ENCODE measurements at regions not wholly inside any gene's neighbourhood (a gene's known extent, or its start where the extent isn't known, plus 50 kb on each side); places are given as distances from the start of the nearest gene placed in this dataset.

- no peak for TF ChIP-seq ZNF513 (tag by site-specific recombination; IDR thresholded peaks at IDR 0.05)
- TF ChIP-seq ZSCAN23 (tag by site-specific recombination; IDR thresholded peaks at IDR 0.05): no peak
- no peak for TF ChIP-seq ZNF223 (tag by site-specific recombination; IDR thresholded peaks at IDR 0.05)
- no peak for TF ChIP-seq ZNF292 (tag by site-specific recombination; IDR thresholded peaks at IDR 0.05; ENCODE audit: borderline replicate concordance, low read depth)
- TF ChIP-seq MZF1 (tag by site-specific recombination; IDR thresholded peaks at IDR 0.05; ENCODE audit: borderline replicate concordance): no peak
- TF ChIP-seq, protein P1, sequence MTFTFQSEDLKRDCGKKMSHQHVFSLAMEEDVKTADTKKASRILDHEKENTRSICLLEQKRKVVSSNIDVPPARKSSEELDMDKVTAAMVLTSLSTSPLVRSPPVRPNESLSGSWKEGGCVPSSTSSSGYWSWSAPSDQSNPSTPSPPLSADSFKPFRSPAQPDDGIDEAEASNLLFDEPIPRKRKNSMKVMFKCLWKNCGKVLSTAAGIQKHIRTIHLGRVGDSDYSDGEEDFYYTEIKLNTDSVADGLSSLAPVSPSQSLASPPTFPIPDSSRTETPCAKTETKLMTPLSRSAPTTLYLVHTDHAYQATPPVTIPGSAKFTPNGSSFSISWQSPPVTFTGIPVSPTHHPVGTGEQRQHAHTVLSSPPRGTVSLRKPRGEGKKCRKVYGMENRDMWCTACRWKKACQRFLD (tag by site-specific recombination; IDR thresholded peaks at IDR 0.05): no peak
- TF ChIP-seq ZNF623 (tag by site-specific recombination; IDR thresholded peaks at IDR 0.05): no peak
- no peak for TF ChIP-seq ZSCAN16 (tag by site-specific recombination; IDR thresholded peaks at IDR 0.05)
Observed at GRCh38 chr7:81206667-81207360, 288.0 kb upstream of the SEMA3C start (continued).

GRCh38 chr7:81206217-81206616, 287.4 kb upstream of the SEMA3C start:
- CTCF ChIA-PET: no interaction called here
- no peak overlapping the region for H3K4me3 ChIP-seq (ENCODE audit: low read depth, low read length)
- POLR2A ChIA-PET: no interaction called here
- H3K36me3 ChIP-seq (ENCODE audit: control insufficient read depth in 2 of 2, insufficient read depth in 1 of 2, low read length in 2 of 2): no peaks in the 10 kb centered on the region
- no peaks in the 10 kb centered on the region for H3K4me1 ChIP-seq (ENCODE audit: control insufficient read depth, insufficient read depth, low read length)
- no peak overlapping the region for H3K27ac ChIP-seq (ENCODE audit: extremely low read depth, low read depth, low read length)
- TF ChIP-seq ZFHX2 (tag by site-specific recombination; conservative IDR thresholded peaks at IDR 0.05): no peak
- TF ChIP-seq TSHZ1 (tag by site-specific recombination; IDR thresholded peaks at IDR 0.05; ENCODE audit: borderline replicate concordance): no peak
- TF ChIP-seq EGR2 (tag by site-specific recombination; IDR thresholded peaks at IDR 0.05; ENCODE audit: low read depth): no peak
- no peak for TF ChIP-seq ZNF571 (tag by site-specific recombination; IDR thresholded peaks at IDR 0.05)
- no peak for TF ChIP-seq AEBP2 (tag by site-specific recombination; IDR thresholded peaks at IDR 0.05; ENCODE audit: borderline replicate concordance)
- TF ChIP-seq, protein P2, sequence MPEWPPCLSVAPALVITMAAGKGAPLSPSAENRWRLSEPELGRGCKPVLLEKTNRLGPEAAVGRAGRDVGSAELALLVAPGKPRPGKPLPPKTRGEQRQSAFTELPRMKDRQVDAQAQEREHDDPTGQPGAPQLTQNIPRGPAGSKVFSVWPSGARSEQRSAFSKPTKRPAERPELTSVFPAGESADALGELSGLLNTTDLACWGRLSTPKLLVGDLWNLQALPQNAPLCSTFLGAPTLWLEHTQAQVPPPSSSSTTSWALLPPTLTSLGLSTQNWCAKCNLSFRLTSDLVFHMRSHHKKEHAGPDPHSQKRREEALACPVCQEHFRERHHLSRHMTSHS (tag by site-specific recombination; IDR thresholded peaks at IDR 0.05): no peak
- TF ChIP-seq, protein P1 (tag by site-specific recombination; IDR thresholded peaks at IDR 0.05): no peak
- TF ChIP-seq ZNF140 (tag by site-specific recombination; IDR thresholded peaks at IDR 0.05): no peak
- no peak for TF ChIP-seq ZNF10 (tag by site-specific recombination; IDR thresholded peaks at IDR 0.05)
- no peak for TF ChIP-seq KLF9 (tag by site-specific recombination; IDR thresholded peaks at IDR 0.05; ENCODE audit: low read depth)
- TF ChIP-seq ZNF404 (tag by site-specific recombination; IDR thresholded peaks at IDR 0.05): no peak
- TF ChIP-seq ZNF292 (tag by site-specific recombination; IDR thresholded peaks at IDR 0.05; ENCODE audit: borderline replicate concordance, low read depth): no peak
- no peak for TF ChIP-seq ZBTB7A (tag by site-specific recombination; IDR thresholded peaks at IDR 0.05; ENCODE audit: low read depth)
- TF ChIP-seq, protein P3, sequence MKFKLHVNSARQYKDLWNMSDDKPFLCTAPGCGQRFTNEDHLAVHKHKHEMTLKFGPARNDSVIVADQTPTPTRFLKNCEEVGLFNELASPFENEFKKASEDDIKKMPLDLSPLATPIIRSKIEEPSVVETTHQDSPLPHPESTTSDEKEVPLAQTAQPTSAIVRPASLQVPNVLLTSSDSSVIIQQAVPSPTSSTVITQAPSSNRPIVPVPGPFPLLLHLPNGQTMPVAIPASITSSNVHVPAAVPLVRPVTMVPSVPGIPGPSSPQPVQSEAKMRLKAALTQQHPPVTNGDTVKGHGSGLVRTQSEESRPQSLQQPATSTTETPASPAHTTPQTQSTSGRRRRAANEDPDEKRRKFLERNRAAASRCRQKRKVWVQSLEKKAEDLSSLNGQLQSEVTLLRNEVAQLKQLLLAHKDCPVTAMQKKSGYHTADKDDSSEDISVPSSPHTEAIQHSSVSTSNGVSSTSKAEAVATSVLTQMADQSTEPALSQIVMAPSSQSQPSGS (tag by site-specific recombination; IDR thresholded peaks at IDR 0.05; ENCODE audit: low read depth): no peak
- no peak for TF ChIP-seq ZNF146 (tag by site-specific recombination; IDR thresholded peaks at IDR 0.05)
- TF ChIP-seq ZBTB1 (tag by site-specific recombination; IDR thresholded peaks at IDR 0.05): no peak
- no peak for TF ChIP-seq SP7 (tag by site-specific recombination; IDR thresholded peaks at IDR 0.05)
- no peak for TF ChIP-seq WT1 (tag by site-specific recombination; IDR thresholded peaks at IDR 0.05)
- no peak for TF ChIP-seq ZNF416 (tag by site-specific recombination; IDR thresholded peaks at IDR 0.05)
- H3K9me3 ChIP-seq (ENCODE audit: control insufficient read depth, insufficient read depth, low read depth, low read length): no peaks in the 10 kb centered on the region
